Large intestine (tissue), 3 donors: ENCODE measurements at regions not wholly inside any gene's neighbourhood (a gene's known extent, or its start where the extent isn't known, plus 50 kb on each side); places are given as distances from the start of the nearest gene placed in this dataset.

Experiments used
- DNase-seq, 2 donors: peaks; one replicate each; pipeline versions ENCODE4 v3.0.0 to v3.0.0-alpha.2; 2013
- H3K27ac ChIP-seq: one replicate; pipeline ENCODE4 v1.5.1; 2013; ENCODE audit warnings: low read length
- H3K27me3 ChIP-seq: 2 replicates; pipeline ENCODE4 v1.6.1; 2013; ENCODE audit warnings: low read length; ENCODE audit not compliant: control insufficient read depth, insufficient read depth
- H3K36me3 ChIP-seq: 2 replicates; pipeline ENCODE4 v1.6.1; 2013; ENCODE audit warnings: low read length; ENCODE audit not compliant: control insufficient read depth, insufficient read depth
- H3K4me1 ChIP-seq: one replicate; pipeline ENCODE4 v1.6.1; 2013; ENCODE audit warnings: low read length; ENCODE audit not compliant: control insufficient read depth, insufficient read depth
- H3K4me3 ChIP-seq: one replicate; pipeline ENCODE4 v1.5.1; 2013; ENCODE audit warnings: low read length
- H3K9me3 ChIP-seq: one replicate; pipeline ENCODE4 v1.6.1; 2013; ENCODE audit warnings: mild to moderate bottlenecking, low read depth, low read length, moderate library complexity; ENCODE audit not compliant: control insufficient read depth
- WGBS: methylation state at CpG from one replicate; pipeline ENCODE4 v1.1.5; 2013; ENCODE audit warnings: low lambda C conversion rate; ENCODE audit not compliant: insufficient coverage; 5-methylcytosine and 5-hydroxymethylcytosine counted together

DNA sequence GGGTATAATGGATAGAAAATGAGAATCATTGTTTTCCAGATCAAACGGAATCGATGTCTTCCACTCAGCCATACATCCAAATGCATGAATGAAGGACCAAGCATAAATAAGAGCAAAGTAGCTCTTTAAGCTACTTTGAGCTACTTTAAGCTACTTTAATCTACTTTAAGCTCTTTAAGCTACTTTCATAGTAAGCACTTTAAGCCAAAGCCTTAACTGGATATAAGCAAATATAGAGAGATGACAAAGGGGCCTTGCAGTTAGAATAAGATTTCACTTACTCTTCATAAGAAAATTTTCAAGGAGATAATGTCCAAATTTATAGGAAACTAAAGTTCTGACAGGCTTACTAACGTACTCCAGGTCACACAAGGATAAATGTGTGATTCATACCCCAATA is 355.6 kb upstream of the KITLG start:
- H3K4me1 ChIP-seq, result peaks cover 23% of the 10 kb centered on the region
- no peak overlapping the region for H3K4me3 ChIP-seq
- no peaks in the 10 kb centered on the region for H3K36me3 ChIP-seq
- H3K9me3 ChIP-seq, result no peaks in the 10 kb centered on the region
- DNase-seq, result no peak
- no peaks in the 10 kb centered on the region for H3K27me3 ChIP-seq
- H3K27ac ChIP-seq, result no peak overlapping the region
- WGBS, result no CpG with 5 or more reads among the region's 3 CpGs

DNA sequence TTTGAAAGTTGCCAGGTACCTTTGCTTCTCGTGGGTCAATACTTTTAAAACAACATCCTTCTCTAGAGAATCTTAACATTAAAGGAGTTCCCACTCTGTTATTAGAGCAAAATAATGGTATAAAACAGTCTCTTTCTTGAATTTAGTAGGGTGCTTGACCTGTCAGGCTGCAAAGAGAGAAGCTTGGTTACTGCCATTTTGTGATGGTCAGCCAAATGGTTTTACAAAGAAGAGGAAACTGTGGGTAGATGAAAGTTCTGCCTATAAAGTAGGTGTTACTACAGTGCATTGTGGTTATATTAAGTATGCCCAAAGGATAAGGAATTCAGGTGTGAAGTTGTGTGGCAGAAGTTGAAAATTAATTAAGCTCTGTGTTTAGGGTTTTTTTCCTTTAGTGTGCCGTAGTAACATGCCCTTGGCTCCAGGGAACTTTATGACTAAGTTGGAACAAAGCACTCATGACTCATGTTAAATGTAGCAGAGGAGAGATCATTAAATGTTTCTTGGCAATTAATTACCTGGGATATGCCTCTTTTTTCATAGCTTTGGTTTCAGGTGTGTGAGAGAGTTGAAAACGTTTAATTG is 354.0 kb upstream of the KITLG start:
- Histone ChIP-seq H3K27me3 (no peaks in the 10 kb centered on the region), H3K4me1 (peaks cover 27% of the 10 kb centered on the region), H3K27ac (peak overlapping the region; percentile 50), H3K4me3 (no peak overlapping the region), H3K36me3 (no peaks in the 10 kb centered on the region), H3K9me3 (no peaks in the 10 kb centered on the region)
- peak; percentile 44 to 81 for DNase-seq
- no CpG with 5 or more reads among the region's 3 CpGs for WGBS

DNA sequence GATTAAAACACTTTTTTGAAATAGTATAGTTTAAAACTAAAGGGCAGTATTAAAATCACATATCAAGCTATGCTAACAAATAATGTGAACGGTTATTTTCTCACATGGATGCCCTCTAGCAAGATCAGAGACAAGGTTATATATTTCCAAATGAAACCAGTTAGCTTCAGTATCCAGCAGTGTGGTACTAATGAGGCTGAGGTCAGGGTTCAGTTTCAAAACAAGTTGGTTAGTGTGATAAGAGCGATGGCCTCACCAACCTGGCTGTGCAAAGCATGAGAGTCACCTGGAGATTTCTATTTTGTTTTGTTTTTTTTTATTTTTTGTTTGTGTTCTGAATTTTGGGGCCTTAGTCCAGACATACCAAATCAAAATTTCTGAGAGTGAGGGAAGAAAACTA is 352.2 kb upstream of the KITLG start:
- H3K27me3 ChIP-seq, result no peaks in the 10 kb centered on the region
- peak overlapping the region; percentile 25 for H3K27ac ChIP-seq
- peaks cover 30% of the 10 kb centered on the region for H3K4me1 ChIP-seq
- WGBS, result 0% methylated on average over 1 of the region's 2 CpGs
- H3K9me3 ChIP-seq, result no peaks in the 10 kb centered on the region
- DNase-seq, result peak; percentile 50 to 77
- no peaks in the 10 kb centered on the region for H3K36me3 ChIP-seq
- no peak overlapping the region for H3K4me3 ChIP-seq

DNA sequence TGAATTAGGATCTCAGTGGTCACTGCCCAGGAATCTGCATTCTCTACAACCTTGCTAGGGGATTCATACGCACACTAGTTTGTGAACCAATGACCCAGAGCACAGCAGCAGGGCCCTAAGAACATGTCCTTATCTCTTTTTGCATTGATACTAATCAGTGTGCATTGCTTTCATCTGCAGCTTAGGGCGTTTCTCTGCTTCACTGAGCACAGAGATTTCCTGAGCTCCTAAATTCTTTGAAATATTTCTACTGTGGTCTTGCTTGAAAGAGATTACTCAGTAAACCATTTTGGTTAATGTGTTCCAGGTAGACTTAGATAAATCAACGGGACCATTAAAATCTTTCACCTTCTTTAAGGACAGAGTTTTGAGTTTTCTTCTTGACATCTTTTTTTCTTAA is 351.3 kb upstream of the KITLG start:
- DNase-seq, result no peak
- peak overlapping the region; percentile 25 for H3K27ac ChIP-seq
- no peaks in the 10 kb centered on the region for H3K27me3 ChIP-seq
- no peak overlapping the region for H3K4me3 ChIP-seq
- H3K9me3 ChIP-seq, result no peaks in the 10 kb centered on the region
- H3K4me1 ChIP-seq, result peaks cover 36% of the 10 kb centered on the region
- WGBS, result 33% methylated on average over 1 of the region's 3 CpGs
- no peaks in the 10 kb centered on the region for H3K36me3 ChIP-seq

DNA sequence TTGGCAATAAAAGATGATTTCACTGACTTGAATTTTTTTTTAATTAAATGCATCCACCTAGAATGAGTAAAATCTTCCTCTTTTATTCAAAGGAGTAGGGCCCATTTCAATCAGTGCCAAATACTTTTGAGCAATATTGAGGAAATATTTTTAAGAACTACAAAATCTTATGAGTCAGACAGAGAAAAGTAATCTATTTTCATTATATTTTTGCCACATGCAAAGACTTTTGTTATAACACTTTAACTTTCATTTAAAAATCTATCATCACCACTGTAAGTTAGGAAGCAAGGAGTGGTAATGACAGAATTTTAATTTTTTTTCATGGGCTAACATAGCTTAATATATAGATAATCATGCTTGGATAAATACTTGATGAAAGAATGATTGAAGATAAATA is 345.2 kb upstream of the KITLG start:
- DNase-seq, result no peak
- Histone ChIP-seq H3K27ac (peak overlapping the region; percentile 43), H3K27me3 (no peaks in the 10 kb centered on the region), H3K4me1 (peaks cover 15% of the 10 kb centered on the region), H3K9me3 (no peaks in the 10 kb centered on the region), H3K36me3 (no peaks in the 10 kb centered on the region), H3K4me3 (no peak overlapping the region)

DNA sequence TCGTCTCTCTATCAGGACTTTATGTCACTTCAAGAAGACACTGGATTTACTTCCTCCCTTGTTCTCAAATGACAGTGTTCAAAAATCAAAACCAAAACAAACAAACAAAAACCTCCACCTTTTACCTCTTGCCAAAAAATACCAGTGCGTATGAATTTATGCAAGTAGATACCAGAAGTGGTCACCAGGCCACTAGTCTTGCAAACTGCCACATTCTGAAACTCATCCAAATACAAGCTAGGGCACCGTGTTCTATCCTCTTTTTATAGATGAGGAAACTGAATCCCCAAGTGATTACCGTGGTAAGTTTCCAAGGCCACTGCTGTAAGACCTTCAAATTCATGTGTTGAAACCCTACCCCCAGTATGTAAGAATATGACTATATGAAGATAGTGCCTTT is 343.9 kb upstream of the KITLG start:
- H3K27ac ChIP-seq, result no peak overlapping the region
- no peak for DNase-seq
- no peaks in the 10 kb centered on the region for H3K9me3 ChIP-seq
- no peaks in the 10 kb centered on the region for H3K36me3 ChIP-seq
- WGBS, result 100% methylated on average over 1 of the region's 4 CpGs
- H3K4me1 ChIP-seq, result peaks cover 15% of the 10 kb centered on the region
- H3K27me3 ChIP-seq, result no peaks in the 10 kb centered on the region
- H3K4me3 ChIP-seq, result no peak overlapping the region

DNA sequence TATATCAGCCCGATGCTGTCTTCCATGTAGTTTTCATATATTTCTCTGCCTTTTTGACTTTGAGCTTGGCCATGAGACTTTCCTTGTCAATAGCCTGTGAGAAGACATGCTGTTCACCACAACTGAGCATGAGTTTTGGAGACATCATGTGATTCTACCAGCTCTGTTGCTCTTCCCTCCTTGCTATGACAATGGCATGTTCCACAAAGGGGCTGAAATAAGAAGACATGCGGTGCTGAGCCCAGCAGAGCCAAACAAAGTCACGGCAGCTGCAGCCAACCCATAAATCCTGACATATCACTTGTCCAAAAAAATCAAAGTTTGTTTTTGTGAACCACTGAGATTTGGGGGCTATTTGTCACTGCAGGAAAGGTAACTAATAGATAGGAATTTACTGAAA is 343.4 kb upstream of the KITLG start:
- Histone ChIP-seq H3K4me3 (no peak overlapping the region), H3K36me3 (no peaks in the 10 kb centered on the region), H3K27me3 (no peaks in the 10 kb centered on the region), H3K9me3 (no peaks in the 10 kb centered on the region), H3K27ac (no peak overlapping the region), H3K4me1 (peaks cover 15% of the 10 kb centered on the region)
- no peak for DNase-seq
- no CpG with 5 or more reads among the region's 3 CpGs for WGBS

DNA sequence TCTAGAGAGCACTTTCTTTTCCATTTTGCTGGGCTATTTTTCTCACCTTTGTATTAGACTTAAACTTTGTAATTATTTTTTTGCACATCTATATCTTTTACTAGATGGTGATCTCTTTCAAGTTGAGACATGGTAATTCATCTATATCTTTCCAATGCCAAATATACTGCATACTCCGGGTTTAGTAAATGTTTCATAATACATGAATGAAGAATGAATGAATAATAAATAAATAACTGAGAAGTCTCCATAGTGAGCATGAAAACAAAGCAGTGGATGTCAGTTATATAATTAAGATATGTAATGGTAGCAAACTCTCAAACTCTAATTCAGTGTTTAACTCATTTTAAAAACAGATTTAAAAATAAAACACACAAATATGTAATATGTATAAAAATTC is 342.5 kb upstream of the KITLG start:
- DNase-seq, result no peak
- no peak overlapping the region for H3K27ac ChIP-seq

DNA sequence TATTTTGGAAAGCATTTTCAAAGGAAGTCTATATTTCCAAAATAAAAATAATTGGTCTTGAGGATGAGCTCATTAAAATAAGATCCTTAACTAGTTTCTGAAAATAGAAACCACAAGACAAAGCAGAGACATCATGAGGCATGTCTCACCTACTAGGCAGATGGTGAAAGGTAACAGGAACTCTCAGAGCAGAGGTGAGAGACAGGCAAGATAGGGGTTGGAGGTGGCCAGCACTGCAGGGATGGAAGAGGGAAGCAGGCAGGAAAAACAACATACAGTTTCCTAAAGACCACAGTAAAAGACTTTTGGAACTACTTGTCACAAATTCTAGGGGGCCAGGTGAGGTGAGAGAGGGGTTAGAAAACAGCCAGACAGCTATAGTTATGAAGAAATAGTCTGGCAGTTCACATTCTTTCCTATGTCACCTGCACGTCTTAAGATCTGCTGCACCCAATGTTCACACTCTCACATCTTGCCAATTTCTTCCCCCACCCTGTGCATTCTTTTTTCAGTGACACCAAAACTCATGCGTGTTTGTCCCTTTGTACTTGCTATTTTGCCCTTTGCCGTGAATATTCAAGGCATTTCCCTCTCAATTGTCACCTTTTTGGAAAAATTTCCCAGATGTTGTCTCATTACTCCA is 341.7 kb upstream of the KITLG start:
- peak in 1 of 2 donors; percentile 24 for DNase-seq
- peaks cover 9% of the 10 kb centered on the region for H3K4me1 ChIP-seq
- H3K27ac ChIP-seq, result no peak overlapping the region
- H3K27me3 ChIP-seq, result no peaks in the 10 kb centered on the region
- WGBS, result 92% methylated on average over 2 of the region's 3 CpGs
- no peaks in the 10 kb centered on the region for H3K9me3 ChIP-seq
- H3K4me3 ChIP-seq, result no peak overlapping the region
- H3K36me3 ChIP-seq, result no peaks in the 10 kb centered on the region

More for the DNA sequence above, 342.5 kb upstream of the KITLG start:
- H3K4me1 ChIP-seq, result peaks cover 15% of the 10 kb centered on the region
- WGBS, result 83% methylated on average over 1 of the region's 1 CpG
- H3K36me3 ChIP-seq, result no peaks in the 10 kb centered on the region
- H3K4me3 ChIP-seq, result no peak overlapping the region
- H3K27me3 ChIP-seq, result no peaks in the 10 kb centered on the region
- H3K9me3 ChIP-seq, result no peaks in the 10 kb centered on the region

DNA sequence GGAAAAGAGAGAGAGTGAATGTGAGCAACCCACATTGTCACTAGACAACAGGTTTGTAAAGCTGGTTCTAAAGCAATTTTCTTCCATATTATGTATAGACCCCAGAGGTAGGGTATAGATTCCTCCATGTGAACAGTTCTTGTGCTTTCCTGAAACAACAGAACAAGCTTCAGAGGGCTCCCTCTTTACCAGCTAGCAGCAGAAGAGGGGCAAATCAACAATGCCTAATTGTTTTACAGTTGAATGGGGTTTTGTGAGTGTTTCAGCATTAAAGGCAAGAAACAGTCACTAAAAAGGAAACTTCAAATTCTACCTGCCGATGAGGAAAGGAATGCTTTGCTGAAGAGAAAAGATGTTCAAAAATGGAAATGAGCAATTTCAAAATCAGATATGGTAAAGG is 341.2 kb upstream of the KITLG start:
- H3K27ac ChIP-seq, result no peak overlapping the region

DNA sequence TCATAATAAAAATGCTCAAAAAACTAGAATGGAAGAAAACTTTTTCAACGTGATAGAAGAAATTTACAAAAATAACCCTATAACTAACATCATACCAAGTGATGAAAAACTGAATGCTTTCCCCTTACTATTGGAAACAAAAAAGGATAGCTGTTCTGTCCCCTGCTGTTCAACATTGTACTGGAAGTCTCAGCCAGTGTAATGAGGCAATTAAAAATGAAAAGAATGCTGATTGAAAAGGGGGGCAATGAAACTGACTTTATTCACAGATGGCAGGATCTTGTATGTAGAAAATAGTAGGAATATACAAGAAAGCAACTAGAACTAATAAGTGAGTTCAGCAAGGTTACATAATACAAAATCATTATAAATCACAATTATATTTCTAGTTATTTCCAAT is 337.9 kb upstream of the KITLG start:
- WGBS, result 80% methylated on average over 1 of the region's 1 CpG
- Histone ChIP-seq H3K27ac (no peak overlapping the region), H3K4me1 (peaks cover 3% of the 10 kb centered on the region), H3K36me3 (no peaks in the 10 kb centered on the region), H3K4me3 (no peak overlapping the region), H3K27me3 (no peaks in the 10 kb centered on the region), H3K9me3 (peaks cover 12% of the 10 kb centered on the region)
- DNase-seq, result no peak

More for the DNA sequence above, 341.2 kb upstream of the KITLG start:
- no peak overlapping the region for H3K4me3 ChIP-seq
- no peaks in the 10 kb centered on the region for H3K27me3 ChIP-seq
- no peaks in the 10 kb centered on the region for H3K36me3 ChIP-seq
- DNase-seq, result no peak
- no peaks in the 10 kb centered on the region for H3K9me3 ChIP-seq
- H3K4me1 ChIP-seq, result peaks cover 5% of the 10 kb centered on the region
- 86% methylated on average over 1 of the region's 1 CpG for WGBS
